ENCODE measurements at regions not wholly inside any gene's neighbourhood (a gene's known extent, or its start where the extent isn't known, plus 50 kb on each side); places are given as distances from the start of the nearest gene placed in this dataset.

DNA sequence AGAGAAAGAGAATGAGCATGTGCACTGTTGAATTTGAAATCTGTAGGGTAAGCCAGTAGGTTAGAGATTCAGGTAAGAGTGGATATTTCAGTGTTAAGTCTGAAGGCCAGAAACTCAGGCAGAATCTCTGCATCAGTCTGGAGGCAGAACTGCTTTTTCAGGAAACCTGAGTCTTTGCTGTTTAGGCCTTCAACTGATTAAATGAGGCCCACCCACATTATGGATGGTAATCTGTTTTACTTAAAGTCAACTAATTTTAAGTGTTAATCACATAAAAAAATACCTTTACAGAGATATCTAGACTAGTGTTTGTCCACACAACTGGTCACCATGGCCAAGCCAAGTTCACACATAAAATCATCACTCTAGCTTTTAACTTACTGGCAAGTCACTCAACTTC lies 205.0 kb upstream of the DDHD1 start:
- Histone ChIP-seq H2AFZ (ENCODE audit: low read length) (no peak overlapping the region), H3K14ac (ENCODE audit: insufficient read length) (no peak overlapping the region), H2AK5ac (ENCODE audit: low read depth, low read length) (no peak overlapping the region), H3K9ac (replicated peaks in 1 of 4; ENCODE audit: extremely low read depth in 1 of 4, low read depth in 3 of 4, low read length in 3 of 4) (no peak overlapping the region), H4K20me1 (replicated peaks in 1 of 2; ENCODE audit: control insufficient read depth in 1 of 2, insufficient read depth in 2 of 2, low read length in 2 of 2) (no peaks in the 10 kb centered on the region), H3K56ac (replicated peaks; ENCODE audit: insufficient read length, low read depth, low read length) (no peak overlapping the region), H2BK120ac (replicated peaks; ENCODE audit: low read depth, low read length) (no peak overlapping the region), H3K36me3 (ENCODE audit: control insufficient read depth in 2 of 4, insufficient read depth in 4 of 4, low read length in 3 of 4) (no peaks in the 10 kb centered on the region), H3K27ac (ENCODE audit: low read depth, low read length) (no peak overlapping the region), H3K9me3 (ENCODE audit: insufficient read depth in 2 of 2, low read depth in 1 of 2, low read length in 1 of 2) (no peaks in the 10 kb centered on the region), H2BK12ac (ENCODE audit: low read depth, low read length) (no peak overlapping the region), H3K79me2 (ENCODE audit: control insufficient read depth in 1 of 2, insufficient read depth in 2 of 2, low read length in 2 of 2) (no peaks in the 10 kb centered on the region), H3K18ac (ENCODE audit: extremely low read depth, low read length) (no peak overlapping the region), H3K4me1 (replicated peaks in 1 of 4; ENCODE audit: control insufficient read depth in 3 of 4, insufficient read depth in 4 of 4, low read length in 3 of 4) (peaks cover 5 to 25% (median 15%) of the 10 kb centered on the region in 4 experiments), H3K79me1 (ENCODE audit: low read depth, low read length) (no peaks in the 10 kb centered on the region), H2BK20ac (ENCODE audit: low read length) (no peak overlapping the region), H3K27me3 (replicated peaks in 1 of 4; ENCODE audit: control insufficient read depth in 3 of 4, extremely low read depth in 1 of 4, insufficient read depth in 3 of 4, low read length in 3 of 4) (no peaks in the 10 kb centered on the region), H3K4me3 (ENCODE audit: extremely low read depth in 1 of 4, insufficient read depth in 2 of 4, low read depth in 3 of 4, low read length in 4 of 4) (no peak overlapping the region), H2BK15ac (ENCODE audit: low read length) (no peak overlapping the region), H3K23me2 (ENCODE audit: low read depth, low read length) (no peaks in the 10 kb centered on the region), H4K91ac (replicated peaks; ENCODE audit: insufficient read length, low read length) (no peak overlapping the region), H3K23ac (ENCODE audit: insufficient read length) (no peak overlapping the region), H4K8ac (ENCODE audit: extremely low read depth, insufficient read depth, low read length) (no peak overlapping the region), H3K4me2 (ENCODE audit: insufficient read depth in 1 of 2, low read depth in 2 of 2, low read length in 2 of 2) (no peak overlapping the region), H2BK5ac (ENCODE audit: low read depth, low read length) (no peak overlapping the region), H3K4ac (replicated peaks; ENCODE audit: insufficient read length, low read depth, low read length) (no peak overlapping the region), H4K5ac (ENCODE audit: insufficient read length, low read depth, low read length) (no peak overlapping the region)
- CTCF ChIA-PET (ENCODE audit: partially characterized antibody), result no interaction called here
- DNase-seq (ENCODE audit: low read depth in 1 of 2, low spot score in 2 of 2) (no peak), FAIRE-seq (no peak)
- POLR2A ChIA-PET (ENCODE audit: partially characterized antibody), result interaction anchor here (0.6 kb wide), 1 partner anchor 30 kb away, joined by 3 read pairs; no protein-coding TSS in a partner anchor
- TF ChIP-seq KDM5A (IDR thresholded peaks at IDR 0.05; ENCODE audit: low read length) (no peak), ASH2L (IDR thresholded peaks at IDR 0.05; ENCODE audit: low read length) (no peak), BRCA1 (IDR thresholded peaks at IDR 0.05; ENCODE audit: low read depth, low read length) (no peak), RBBP5 (IDR thresholded peaks at IDR 0.05; ENCODE audit: borderline replicate concordance, low read depth, low read length) (no peak), BACH1 (IDR thresholded peaks at IDR 0.05; ENCODE audit: low read length) (no peak), TBP (IDR thresholded peaks at IDR 0.05; ENCODE audit: low read depth, low read length) (no peak), KDM1A (IDR thresholded peaks at IDR 0.05; ENCODE audit: borderline replicate concordance, low read length) (no peak), JUND (IDR thresholded peaks at IDR 0.05; ENCODE audit: low read length) (no peak)

Measured in H1 (cell line).